ENCODE measurements at regions not wholly inside any gene's neighbourhood (a gene's known extent, or its start where the extent isn't known, plus 50 kb on each side); places are given as distances from the start of the nearest gene placed in this dataset.

DNA sequence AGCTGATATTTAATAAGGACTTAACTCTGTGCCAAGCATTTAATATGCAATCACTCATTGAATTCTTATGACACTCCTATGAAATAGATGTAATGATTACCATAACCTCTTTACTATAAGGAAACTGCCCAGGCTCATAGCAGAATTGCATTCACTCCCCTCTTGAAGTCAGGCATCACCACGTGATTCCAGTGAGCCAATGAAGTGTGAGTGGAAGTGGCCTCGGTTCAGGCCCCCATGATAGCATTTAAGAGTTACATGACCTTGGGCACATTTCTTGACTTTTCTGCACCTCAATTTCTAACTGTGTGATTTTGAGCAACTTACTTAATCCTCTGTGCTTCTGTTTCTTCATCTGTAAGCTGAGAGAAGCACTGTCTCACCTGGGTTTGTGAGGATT, 62.8 kb upstream of the CLDN18 start:
- ATAC-seq (no peak), DNase-seq (no peak)
- no peaks in the 10 kb centered on the region for H3K36me3 ChIP-seq
- H3K9me3 ChIP-seq, result no peaks in the 10 kb centered on the region
- no peaks in the 10 kb centered on the region for H3K4me1 ChIP-seq
- in situ Hi-C loops (cut with MboI; ENCODE audit: low sequenced_read_pairs in 4 of 4), result loop anchor here in 1 of 4 donors (25.0 kb wide), 1 partner anchor 835 kb away; no protein-coding TSS in a partner anchor
- intact Hi-C loops (cut with DNase I; ENCODE audit: low total_unique reads), result loop anchor here (2.0 to 5.0 kb wide), 2 partner anchors 842 to 915 kb away; no protein-coding TSS in a partner anchor
- no peak for TF ChIP-seq POLR2A (IDR thresholded peaks at IDR 0.05)
- TF ChIP-seq, protein P1, sequence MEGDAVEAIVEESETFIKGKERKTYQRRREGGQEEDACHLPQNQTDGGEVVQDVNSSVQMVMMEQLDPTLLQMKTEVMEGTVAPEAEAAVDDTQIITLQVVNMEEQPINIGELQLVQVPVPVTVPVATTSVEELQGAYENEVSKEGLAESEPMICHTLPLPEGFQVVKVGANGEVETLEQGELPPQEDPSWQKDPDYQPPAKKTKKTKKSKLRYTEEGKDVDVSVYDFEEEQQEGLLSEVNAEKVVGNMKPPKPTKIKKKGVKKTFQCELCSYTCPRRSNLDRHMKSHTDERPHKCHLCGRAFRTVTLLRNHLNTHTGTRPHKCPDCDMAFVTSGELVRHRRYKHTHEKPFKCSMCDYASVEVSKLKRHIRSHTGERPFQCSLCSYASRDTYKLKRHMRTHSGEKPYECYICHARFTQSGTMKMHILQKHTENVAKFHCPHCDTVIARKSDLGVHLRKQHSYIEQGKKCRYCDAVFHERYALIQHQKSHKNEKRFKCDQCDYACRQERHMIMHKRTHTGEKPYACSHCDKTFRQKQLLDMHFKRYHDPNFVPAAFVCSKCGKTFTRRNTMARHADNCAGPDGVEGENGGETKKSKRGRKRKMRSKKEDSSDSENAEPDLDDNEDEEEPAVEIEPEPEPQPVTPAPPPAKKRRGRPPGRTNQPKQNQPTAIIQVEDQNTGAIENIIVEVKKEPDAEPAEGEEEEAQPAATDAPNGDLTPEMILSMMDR (IDR thresholded peaks at IDR 0.05 in 4 of 5, conservative IDR thresholded peaks at IDR 0.05 in 1 of 5), result no peak
- no peak overlapping the region for H3K4me3 ChIP-seq
- no peak overlapping the region for H3K27ac ChIP-seq
- H3K27me3 ChIP-seq, result no peaks in the 10 kb centered on the region

DNA sequence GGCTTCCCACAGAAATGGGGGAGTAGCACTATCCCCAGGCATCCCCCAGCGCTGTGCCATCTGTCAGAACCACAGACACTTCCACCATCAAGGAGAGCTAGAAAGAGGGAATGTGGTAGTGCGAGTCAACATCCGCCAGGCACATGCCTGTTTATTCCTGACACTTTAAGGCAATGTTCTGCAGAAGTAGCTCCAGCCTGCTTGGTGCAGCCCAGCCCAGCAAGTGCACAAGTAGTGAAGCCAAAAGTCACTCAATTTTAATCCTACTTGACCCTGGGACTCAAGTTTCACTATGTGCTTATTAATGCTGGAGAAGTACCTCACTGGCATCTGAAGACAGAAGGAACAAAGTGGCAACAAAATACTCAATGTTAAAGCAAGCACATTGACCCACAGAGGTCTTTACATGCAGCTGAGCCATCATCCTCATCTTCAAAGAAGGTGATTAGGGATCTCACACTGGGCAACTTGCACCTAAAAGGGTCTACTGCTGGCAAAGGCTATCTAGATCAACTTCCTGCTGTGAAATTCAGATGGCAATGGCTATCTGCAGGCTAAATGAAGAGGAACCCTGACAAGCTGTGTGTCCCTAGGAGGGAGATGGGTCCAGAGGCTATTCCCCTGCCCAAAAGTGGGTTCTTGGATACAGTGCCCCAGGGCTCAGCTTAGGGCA, 61.4 kb upstream of the CLDN18 start:
- intact Hi-C loops (cut with DNase I; ENCODE audit: low total_unique reads) (loop anchor here (5.0 kb wide), 1 partner anchor 916 kb away; no protein-coding TSS in a partner anchor), in situ Hi-C loops (cut with MboI; ENCODE audit: low sequenced_read_pairs in 4 of 4) (loop anchor here in 1 of 4 donors (25.0 kb wide), 1 partner anchor 836 kb away; no protein-coding TSS in a partner anchor)
- ATAC-seq (no peak), DNase-seq (no peak)
- H3K27ac ChIP-seq, result no peak overlapping the region
- TF ChIP-seq, protein P1 (IDR thresholded peaks at IDR 0.05 in 4 of 5, conservative IDR thresholded peaks at IDR 0.05 in 1 of 5), result no peak
- TF ChIP-seq POLR2A (IDR thresholded peaks at IDR 0.05), result no peak
- no peak overlapping the region for H3K4me3 ChIP-seq
- H3K27me3 ChIP-seq, result no peaks in the 10 kb centered on the region
- H3K36me3 ChIP-seq, result no peaks in the 10 kb centered on the region
- no peaks in the 10 kb centered on the region for H3K9me3 ChIP-seq
- H3K4me1 ChIP-seq, result no peaks in the 10 kb centered on the region

DNA sequence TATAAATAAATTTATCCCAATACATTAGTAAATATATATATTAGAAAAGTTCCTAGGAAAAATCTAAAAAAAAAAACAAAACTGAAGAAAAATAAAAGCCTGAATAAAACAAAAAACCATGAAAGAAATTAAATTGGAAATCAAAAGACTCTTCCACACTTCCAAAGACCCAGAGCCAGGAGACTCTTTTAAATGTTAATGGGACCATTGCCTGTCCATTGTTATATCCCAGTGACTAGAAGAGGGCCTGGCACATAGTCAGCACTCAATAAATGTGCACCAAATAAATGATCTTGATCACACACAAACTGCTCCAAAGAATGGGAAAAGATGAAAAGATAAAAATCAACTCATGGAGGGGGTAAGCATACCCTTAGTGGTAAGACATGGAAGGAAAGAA, 51.3 kb upstream of the CLDN18 start:
- no peak for TF ChIP-seq POLR2A (IDR thresholded peaks at IDR 0.05)
- TF ChIP-seq, protein P1 (IDR thresholded peaks at IDR 0.05 in 4 of 5, conservative IDR thresholded peaks at IDR 0.05 in 1 of 5), result no peak
- Histone ChIP-seq H3K27ac (no peak overlapping the region), H3K4me1 (no peaks in the 10 kb centered on the region), H3K36me3 (no peaks in the 10 kb centered on the region), H3K4me3 (no peak overlapping the region), H3K9me3 (no peaks in the 10 kb centered on the region), H3K27me3 (no peaks in the 10 kb centered on the region)
- ATAC-seq (no peak), DNase-seq (no peak)
- in situ Hi-C loops (cut with MboI; ENCODE audit: low sequenced_read_pairs in 4 of 4) (loop anchor here in 2 of 4 donors (25.0 kb wide), 1 partner anchor 846 kb away; no protein-coding TSS in a partner anchor), intact Hi-C loops (cut with DNase I; ENCODE audit: low total_unique reads) (no loop called here)

Data from gastrocnemius medialis (tissue), 4 donors.